Mesothelial cell of epicardium (in vitro differentiated cells): ENCODE measurements at regions not wholly inside any gene's neighbourhood (a gene's known extent, or its start where the extent isn't known, plus 50 kb on each side); places are given as distances from the start of the nearest gene placed in this dataset.
"Not testable (repeated sequence)": the region's sequence is repeated elsewhere in the genome, so short reads cannot be mapped to it uniquely, and the experiment has no call there.

Experiments
- DNase-seq, 2 experiments: peaks; one replicate each; pipeline ENCODE4 v3.0.0; 2021; ENCODE audit warnings: low spot score in 2 of 2; ENCODE audit not compliant: unreplicated experiment in 2 of 2
- H3K27ac Mint-ChIP-seq: 2 replicates; pipeline ENCODE4 v1.8.0; 2021; ENCODE audit warnings: mixed read lengths
- H3K27me3 Mint-ChIP-seq: 2 replicates; pipeline ENCODE4 v1.8.0; 2021; ENCODE audit warnings: low read depth, mixed read lengths
- H3K36me3 Mint-ChIP-seq: 2 replicates; pipeline ENCODE4 v1.8.0; 2021; ENCODE audit warnings: mixed read lengths
- H3K4me1 Mint-ChIP-seq: 2 replicates; pipeline ENCODE4 v1.8.0; 2021; ENCODE audit warnings: mixed read lengths
- H3K4me3 Mint-ChIP-seq: 2 replicates; pipeline ENCODE4 v1.8.0; 2021; ENCODE audit warnings: mild to moderate bottlenecking, moderate library complexity, mixed read lengths
- H3K9me3 Mint-ChIP-seq: 2 replicates; pipeline ENCODE4 v1.8.0; 2021; ENCODE audit warnings: mixed read lengths
- CTCF ChIP-seq: fragments of 200-600 bp; sonication (generic); IDR thresholded peaks from one replicate; pipeline ENCODE4 v1.5.0; 2021; ENCODE audit warnings: antibody characterized with exemption; ENCODE audit not compliant: unreplicated experiment

- H3K4me1 Mint-ChIP-seq, result peaks cover 20% of the 10 kb centered on the region
- no peaks in the 10 kb centered on the region for H3K27me3 Mint-ChIP-seq
- peaks cover 5% of the 10 kb centered on the region for H3K9me3 Mint-ChIP-seq
- peaks cover 4% of the 10 kb centered on the region for H3K36me3 Mint-ChIP-seq
- H3K4me3 Mint-ChIP-seq, result no peak overlapping the region
- peak overlapping the region; percentile 21 for H3K27ac Mint-ChIP-seq
- no peak for TF ChIP-seq CTCF
- no peak for DNase-seq
Observed at GRCh38 chr12:75658286-75658685, 146.9 kb upstream of the KRR1 start.

- no peak for DNase-seq
- H3K27me3 Mint-ChIP-seq, result no peaks in the 10 kb centered on the region
- peaks cover 4% of the 10 kb centered on the region for H3K36me3 Mint-ChIP-seq
- no peak overlapping the region for H3K4me3 Mint-ChIP-seq
- H3K27ac Mint-ChIP-seq, result peak overlapping the region; percentile 45
- TF ChIP-seq CTCF, result no peak
- H3K4me1 Mint-ChIP-seq, result peaks cover 20% of the 10 kb centered on the region
- H3K9me3 Mint-ChIP-seq, result peaks cover 6% of the 10 kb centered on the region
Observed at GRCh38 chr12:75657831-75658230, 146.4 kb upstream of the KRR1 start.

- H3K9me3 Mint-ChIP-seq, H3K36me3 Mint-ChIP-seq, DNase-seq: not testable (repeated sequence)
Observed at GRCh38 chr12:75657354-75657753, 145.9 kb upstream of the KRR1 start.

GRCh38 chr12:75656648-75657047, 145.2 kb upstream of the KRR1 start:
- Mint-ChIP-seq H3K36me3 (peaks cover 4% of the 10 kb centered on the region), H3K27ac (peak overlapping the region; percentile 28), H3K9me3 (peaks cover 10% of the 10 kb centered on the region), H3K4me3 (no peak overlapping the region), H3K27me3 (no peaks in the 10 kb centered on the region), H3K4me1 (peaks cover 29% of the 10 kb centered on the region)
- TF ChIP-seq CTCF, result no peak
- DNase-seq, result no peak

More at GRCh38 chr12:75657354-75657753, 145.9 kb upstream of the KRR1 start:
- not testable (repeated sequence) for H3K4me3 Mint-ChIP-seq, H3K27me3 Mint-ChIP-seq
- H3K4me1 Mint-ChIP-seq, result peaks cover 23% of the 10 kb centered on the region
- peak overlapping the region; percentile 31 for H3K27ac Mint-ChIP-seq

DNA sequence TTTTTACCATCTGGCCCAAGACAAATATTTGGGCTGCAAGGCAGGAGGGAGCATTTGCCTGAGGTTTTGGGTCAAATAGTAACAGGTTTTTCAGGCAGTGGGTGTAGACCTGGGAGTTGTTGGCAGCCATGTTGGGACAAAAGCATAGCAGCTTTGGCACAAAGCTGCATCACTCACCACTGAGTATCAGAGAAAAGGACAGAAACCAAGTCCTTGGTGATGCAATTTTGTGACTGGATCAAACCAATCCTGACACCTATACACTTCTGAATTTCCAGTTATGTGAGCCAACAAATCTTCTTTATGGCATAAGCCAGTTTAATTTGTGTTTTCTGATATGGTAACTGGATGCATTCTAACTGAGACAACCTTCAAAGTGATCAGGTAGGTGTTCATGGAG, 144.8 kb upstream of the KRR1 start:
- Mint-ChIP-seq H3K4me1 (peaks cover 33% of the 10 kb centered on the region), H3K4me3 (no peak overlapping the region), H3K27ac (no peak overlapping the region), H3K27me3 (no peaks in the 10 kb centered on the region), H3K9me3 (peaks cover 10% of the 10 kb centered on the region), H3K36me3 (peaks cover 4% of the 10 kb centered on the region)
- DNase-seq, result no peak
- no peak for TF ChIP-seq CTCF

DNA sequence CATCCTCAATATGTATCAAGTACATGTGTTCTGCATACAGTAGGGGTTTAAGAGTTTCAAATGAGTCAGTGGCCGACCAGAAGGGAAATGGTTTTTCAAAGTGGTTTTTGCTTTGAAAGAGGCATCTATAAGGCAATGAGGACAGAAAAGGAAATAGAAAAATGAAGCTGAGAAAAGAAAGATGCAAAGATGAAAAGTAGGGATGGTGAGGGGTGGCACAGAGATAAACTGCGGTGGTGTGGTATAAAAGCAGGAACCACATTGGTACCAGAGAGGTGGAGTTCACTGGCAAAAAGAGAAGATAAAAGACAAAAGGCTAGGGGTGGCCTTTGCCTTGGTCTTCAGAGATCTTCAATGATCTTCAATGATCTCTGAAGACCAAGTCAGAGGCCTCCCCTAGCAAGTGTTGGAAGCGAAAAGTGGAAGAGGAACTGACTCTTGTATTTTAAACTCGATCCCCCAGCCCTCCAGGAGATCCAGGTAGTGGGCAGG, 144.0 kb upstream of the KRR1 start:
- H3K9me3 Mint-ChIP-seq, result peaks cover 10% of the 10 kb centered on the region
- peaks cover 42% of the 10 kb centered on the region for H3K4me1 Mint-ChIP-seq
- no peak overlapping the region for H3K27ac Mint-ChIP-seq
- peaks cover 4% of the 10 kb centered on the region for H3K36me3 Mint-ChIP-seq
- no peak for TF ChIP-seq CTCF
- no peaks in the 10 kb centered on the region for H3K27me3 Mint-ChIP-seq
- DNase-seq, result no peak
- no peak overlapping the region for H3K4me3 Mint-ChIP-seq
